ENCODE measurements at regions not wholly inside any gene's neighbourhood (a gene's known extent, or its start where the extent isn't known, plus 50 kb on each side); places are given as distances from the start of the nearest gene placed in this dataset.

DNA sequence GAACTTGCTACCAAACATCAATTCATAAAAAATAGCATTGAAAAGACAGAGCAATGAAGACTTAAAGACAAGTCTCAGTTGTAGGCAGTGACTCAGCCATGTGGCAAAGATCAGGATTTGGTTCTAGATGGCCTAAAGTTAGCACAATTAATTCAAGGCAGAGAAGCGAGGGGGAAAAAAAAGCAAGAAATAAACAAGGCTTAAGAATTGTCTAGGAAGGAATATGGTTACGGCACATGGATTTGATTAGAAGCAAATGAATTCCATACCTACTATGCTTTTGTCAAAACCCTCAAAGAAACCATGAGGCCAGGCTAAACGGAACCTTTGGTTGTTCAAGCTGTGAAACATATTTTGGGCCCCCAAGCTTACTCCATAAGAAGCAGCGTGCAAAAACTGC lies 362.2 kb upstream of the KCNH7 start:
- DNase-seq (ENCODE audit: low spot score in 2 of 2) (no peak), FAIRE-seq (no peak)

DNA sequence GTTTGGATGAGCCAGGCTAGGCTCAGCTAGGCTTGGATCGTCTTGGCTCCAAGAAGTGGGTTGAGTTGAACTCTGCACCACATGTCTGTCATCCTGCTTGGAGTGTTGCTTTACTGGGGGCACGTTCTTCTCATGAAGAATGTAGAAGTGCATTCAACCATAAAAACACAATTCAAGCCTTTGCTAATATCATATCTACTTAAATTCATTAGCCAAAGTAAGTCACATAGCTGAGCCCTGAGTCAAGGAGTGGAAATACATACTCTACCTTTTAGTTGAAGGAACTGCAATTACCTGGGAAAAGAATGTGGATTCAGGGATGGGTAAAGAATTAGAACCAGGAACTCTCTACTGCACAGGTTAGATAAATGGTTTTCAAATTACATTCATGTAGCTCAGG lies 360.4 kb upstream of the KCNH7 start:
- no peak for FAIRE-seq
- DNase-seq (ENCODE audit: low spot score in 2 of 2), result no peak

DNA sequence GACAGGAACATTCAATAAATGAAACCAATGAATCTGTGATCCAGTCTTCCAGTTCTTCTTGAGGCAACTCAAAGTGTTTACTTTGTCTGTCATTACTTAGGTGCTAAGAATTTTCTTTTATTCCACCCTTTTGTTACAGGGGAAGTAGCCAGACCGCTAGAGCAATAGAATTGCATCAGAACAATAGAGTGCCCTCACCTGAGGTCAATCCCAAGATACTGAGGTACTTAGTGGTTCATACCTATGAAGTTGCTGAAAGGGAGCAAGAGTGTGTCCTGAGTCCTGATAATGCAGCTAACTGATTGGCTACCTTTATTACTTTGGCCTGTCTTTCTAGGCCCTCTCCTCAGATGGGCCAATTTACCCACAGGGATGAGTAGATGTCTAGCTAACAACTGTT lies 359.4 kb upstream of the KCNH7 start:
- FAIRE-seq (no peak), DNase-seq (ENCODE audit: low spot score in 2 of 2) (no peak)

DNA sequence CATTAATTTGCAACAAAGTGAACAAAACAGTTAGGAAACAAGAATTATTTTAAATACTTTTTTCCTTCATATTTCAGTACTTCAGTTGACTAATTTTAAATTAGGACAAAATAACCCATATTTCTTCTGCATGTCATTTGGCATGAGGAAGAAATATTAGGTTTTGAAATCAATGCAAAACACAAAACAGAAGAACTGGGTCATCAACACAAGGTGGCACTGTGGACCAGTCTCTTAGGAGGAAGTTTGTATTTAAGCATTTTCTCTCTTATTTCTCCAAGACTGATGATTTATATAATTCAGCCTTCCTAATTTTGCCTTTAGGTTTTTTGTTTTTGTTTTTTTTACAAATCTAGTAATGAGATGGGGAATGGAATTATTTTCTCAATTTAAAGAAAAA lies 352.8 kb upstream of the KCNH7 start:
- DNase-seq (ENCODE audit: low spot score in 2 of 2) (peak; percentile 1 to 2), FAIRE-seq (peak; percentile 91)

DNA sequence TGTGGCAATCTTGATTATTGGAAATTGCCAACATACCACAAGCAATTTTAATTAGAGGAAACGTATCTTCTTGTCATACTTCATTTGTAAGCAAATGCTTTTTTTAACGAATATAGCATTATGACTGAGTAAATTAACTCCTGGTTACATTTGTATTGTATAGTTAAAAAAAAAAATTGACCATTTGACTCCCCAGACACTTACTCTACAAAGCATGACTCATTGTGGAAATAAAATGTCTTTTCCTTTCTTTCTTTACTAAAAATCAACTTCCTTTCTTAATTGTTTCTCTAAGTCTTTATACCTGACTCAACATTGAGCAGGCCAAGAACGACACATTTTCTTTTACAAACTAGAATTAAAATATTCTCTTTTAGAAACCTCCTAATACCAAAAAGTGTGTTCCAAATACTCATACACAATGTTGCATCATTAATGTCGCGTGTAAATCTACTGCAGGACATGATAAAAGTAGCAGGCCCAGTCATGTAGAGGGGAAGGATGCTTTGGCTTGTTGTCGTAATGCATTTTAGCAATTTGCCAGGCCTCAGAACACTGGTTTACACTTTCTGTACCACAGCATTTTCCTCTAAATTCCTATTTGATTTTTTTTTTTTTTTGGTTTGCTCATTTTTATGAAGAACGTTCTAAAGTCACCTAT lies 349.6 kb upstream of the KCNH7 start:
- FAIRE-seq (no peak), DNase-seq (ENCODE audit: low spot score in 2 of 2) (no peak)

DNA sequence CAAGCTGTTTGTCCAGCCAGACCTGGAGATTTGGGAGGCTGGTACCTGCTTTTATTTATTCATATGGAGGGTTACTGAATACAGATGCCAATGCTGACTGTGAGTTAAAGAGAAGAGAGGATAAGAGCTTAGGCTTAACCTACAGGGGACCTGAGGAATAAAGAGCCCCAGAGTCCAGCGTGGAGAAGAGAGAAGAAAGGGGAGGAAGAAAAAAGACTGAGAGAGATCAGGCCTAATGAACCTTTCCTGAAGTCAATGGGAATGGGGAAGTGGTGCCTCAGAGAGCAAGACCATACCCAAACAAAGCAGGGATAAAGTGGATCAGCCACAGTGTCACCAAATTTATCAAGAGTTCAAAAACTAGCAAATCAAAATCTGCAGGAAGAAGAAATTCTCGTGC lies 348.6 kb upstream of the KCNH7 start:
- DNase-seq (ENCODE audit: low spot score in 2 of 2) (no peak), FAIRE-seq (no peak)

DNA sequence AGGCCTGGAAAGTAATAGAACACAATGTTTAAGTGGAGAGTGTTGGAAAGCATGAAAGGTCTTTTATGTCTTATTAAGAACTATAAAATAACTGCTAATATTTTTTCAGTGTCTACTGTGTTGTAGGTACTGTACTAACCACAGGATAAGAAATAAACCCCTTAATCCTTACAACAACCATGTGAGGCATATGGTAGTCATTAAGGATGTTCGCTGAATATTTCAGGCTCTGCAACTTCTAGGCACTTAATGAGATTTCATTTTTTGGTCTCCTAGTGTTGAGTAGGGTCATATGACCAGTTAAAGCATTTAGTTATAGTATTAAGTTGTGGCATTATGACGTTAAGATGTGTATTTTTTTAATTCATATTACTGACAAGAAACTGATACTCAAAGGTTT lies 346.6 kb upstream of the KCNH7 start:
- DNase-seq (ENCODE audit: low spot score in 2 of 2) (no peak), FAIRE-seq (no peak)

DNA sequence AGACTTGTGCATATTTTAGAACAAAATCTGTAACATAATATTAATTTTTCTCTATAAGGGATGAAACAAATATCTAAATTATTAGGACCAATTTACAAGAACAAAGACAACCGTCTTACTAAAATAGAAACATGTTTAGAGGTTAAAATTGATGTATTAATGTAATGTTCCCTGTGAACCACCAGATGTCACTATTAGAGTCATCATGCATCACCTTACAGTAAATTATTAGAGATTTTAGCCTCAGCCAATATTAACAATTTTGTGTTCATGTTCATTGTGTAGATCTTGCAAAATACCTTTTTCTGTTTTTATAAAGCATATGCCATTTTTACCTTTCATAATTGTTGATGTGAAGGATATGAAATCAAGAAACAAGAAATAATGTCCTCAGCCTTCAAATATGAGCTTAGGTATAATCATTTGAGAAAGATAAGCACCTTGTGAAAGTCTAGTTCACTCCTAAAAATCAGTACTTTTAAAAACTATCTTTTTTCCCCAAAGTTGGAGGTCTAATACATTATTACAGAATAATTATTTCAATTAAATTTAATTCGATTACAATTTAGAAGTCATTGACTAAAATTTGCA lies 344.3 kb upstream of the KCNH7 start:
- DNase-seq (ENCODE audit: low spot score in 2 of 2) (peak in 1 of 2 donors; percentile 3), FAIRE-seq (peak; percentile 81)

DNA sequence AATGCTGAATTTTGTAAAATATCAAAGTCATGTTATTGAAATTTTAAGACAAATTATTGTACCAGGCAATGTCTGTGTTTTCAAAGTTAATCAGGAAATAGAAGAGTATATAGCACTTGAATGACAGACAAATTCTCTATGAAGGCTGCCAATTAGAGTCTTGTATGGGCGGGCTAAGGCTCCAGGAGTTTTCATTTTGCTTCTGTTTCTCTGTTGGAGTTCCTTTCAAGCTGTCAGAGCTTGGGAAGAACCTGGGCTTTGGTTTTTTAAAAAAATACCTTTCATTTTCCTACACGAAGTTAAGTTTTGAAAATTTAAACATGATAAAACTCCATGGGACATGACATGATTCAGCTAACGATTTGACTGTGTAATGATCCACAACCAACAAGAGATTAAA lies 339.0 kb upstream of the KCNH7 start:
- no peak for FAIRE-seq
- DNase-seq (ENCODE audit: low spot score in 2 of 2), result no peak

DNA sequence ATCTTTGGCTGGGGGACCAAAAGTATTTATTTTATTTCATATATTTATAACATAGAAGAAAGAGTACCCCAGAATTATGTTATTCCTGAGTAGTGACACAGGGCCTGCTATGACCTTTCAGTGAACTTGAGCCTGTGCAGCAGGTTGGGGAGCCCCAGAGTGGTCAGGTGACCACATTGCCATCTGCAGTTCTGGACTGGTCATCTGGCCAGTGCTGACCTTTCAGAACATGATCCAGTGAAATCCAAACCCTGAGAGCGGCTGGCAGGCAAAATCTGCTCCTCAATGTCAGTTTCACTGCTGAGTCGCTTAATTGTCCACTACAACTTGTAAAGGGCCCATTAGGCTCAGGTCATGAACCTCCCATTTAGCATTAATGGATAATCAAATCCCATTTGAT lies 336.7 kb upstream of the KCNH7 start:
- DNase-seq (ENCODE audit: low spot score in 2 of 2), result no peak

DNA sequence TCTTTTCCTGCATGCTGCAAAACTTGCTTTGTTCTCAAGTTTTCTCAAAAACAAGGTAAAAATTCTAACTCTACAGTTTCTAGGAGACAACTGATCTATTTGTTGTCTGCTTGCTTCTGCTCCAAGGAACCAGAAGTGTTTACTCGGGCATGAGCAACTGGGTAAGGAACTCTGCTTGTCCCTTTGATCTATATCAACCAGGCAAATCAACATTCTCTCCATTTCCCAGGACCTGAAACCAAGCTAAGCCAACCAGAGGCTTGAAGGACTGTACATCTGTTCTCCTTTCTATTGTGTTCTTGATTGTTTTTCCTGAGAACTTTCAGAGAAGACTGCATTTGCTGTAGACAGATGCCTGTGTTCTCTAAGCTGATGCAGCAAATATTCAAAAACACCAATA lies 335.0 kb upstream of the KCNH7 start:
- DNase-seq (ENCODE audit: low spot score in 2 of 2), result no peak
- no peak for FAIRE-seq

More for the DNA sequence above, 336.7 kb upstream of the KCNH7 start:
- FAIRE-seq, result no peak

DNA sequence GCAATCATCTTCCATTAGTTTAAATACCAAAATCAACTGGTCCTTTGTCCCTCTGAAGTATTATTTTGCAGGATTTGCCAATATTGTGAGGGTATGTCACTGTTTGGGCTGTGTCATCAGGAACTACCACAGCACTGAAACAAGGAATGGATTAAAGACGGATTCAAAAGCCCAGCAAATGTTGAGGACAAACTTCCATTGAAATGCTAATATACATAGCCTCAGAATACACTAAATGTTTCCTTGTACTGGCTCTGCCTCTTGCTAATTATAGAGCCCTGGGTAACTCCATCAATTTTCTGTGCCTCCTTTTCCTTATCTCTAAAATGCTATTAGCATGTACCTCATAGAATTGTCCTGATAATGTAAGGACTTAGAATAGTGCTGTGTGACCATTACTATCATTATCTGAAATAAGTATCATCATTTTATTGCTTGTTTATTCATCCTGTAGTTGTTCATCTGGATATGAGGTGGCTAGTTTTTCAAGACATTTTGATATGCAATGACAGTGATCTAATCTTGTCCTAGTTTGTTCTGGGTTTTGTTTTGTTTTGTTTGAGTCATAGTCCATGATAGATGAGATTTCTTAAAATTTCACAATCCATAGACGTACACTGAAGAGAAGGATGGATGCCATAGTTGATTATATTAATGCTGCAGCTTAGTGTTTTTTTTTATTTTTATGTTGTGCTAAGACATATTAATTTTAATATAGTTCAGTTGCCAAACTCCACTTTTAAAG lies 333.4 kb upstream of the KCNH7 start:
- FAIRE-seq (no peak), DNase-seq (ENCODE audit: low spot score in 2 of 2) (no peak)

DNA sequence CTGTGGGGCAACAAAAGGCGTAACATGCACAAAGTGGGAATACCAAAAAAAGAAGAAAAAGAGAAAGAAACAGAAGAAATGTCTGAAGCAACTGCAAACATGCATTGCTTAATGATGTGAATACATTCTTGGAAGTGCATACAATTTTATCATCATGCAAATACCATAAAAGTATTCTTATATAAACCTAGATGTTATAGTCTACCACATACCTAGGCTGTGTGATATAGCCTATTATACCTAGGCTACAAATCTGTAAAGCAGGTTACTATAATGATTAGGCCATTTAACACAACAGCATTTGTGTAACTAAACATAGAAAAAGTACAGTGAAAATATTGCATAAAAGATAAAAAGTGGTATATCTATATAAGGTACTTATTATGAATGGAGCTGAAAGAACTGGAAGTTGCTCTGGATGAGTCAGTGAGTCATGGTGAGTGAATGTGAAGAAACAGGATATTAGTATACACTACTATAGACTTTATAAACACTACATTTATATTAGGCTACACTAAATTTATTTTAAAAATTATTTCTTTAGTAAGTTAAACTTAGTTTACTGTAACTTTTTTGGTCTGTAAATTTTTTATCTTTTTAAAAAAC lies 319.4 kb upstream of the KCNH7 start:
- FAIRE-seq (peak; percentile 10), DNase-seq (ENCODE audit: low spot score in 2 of 2) (no peak)

DNA sequence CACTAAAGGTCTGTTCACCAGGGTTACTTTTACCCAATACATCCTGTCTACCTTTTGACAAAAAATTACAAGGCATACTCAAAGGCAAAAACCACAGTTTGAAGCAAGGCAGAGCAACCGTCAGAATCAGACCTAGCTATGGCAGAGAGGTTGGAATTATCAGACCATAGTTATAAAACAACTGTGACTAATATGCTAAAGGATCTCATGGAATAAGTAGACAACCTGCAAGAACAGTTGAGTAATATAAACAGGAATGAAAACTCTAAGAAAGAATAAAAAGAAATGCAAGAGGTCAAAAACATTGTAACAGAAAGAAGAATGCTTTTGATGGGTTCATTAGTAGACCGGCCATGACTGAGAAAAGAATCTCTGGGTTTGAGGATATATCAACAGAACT lies 318.8 kb upstream of the KCNH7 start:
- DNase-seq (ENCODE audit: low spot score in 2 of 2), result no peak
- FAIRE-seq, result no peak

DNA sequence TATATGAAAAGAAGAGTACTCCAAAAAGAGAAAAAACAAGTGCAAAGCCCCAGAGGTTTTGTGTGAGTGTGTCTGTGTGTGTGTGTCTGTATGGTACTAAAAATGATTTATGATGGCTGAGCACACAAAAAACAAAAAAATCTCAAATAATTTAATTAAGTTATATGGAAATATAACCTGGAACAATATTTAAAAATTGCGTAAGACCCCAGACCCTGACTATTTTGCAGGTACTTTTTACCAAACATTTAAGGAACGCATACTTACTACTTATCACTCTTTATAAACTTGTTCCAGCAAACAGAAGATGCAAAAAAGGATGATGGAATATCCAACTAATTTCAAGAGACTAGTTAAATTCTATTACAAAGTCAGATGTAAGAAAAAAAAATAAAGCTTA lies 317.4 kb upstream of the KCNH7 start:
- DNase-seq (ENCODE audit: low spot score in 2 of 2) (no peak), FAIRE-seq (no peak)

DNA sequence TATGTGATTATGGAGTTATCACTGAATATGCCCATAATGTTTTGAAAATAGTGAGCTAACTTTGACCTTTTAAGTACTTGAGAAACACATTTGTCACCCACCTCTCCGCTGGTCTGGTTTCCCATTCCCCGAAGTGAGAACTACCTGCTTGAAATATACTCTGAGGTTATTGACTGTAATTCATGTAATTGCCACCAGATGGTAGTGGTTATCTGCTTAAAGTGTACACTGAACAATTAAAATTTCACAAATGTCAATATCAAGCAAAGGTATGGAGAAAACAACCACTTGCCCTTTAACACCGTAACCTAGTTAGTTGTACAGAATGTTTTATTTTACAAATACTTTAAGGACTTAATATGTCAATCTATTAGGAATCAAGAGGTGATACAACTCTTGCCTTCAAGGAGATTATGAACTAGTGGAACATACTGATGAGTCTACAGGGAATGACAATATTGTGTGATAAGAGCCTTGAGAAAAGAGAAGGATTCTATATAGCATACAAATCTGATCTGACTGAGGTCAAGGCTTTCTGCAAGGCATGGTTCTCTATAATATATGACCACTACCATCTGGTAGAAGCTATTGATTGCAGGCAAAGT lies 316.8 kb upstream of the KCNH7 start:
- FAIRE-seq, result peak; percentile 77
- peak; percentile 2 to 27 for DNase-seq (ENCODE audit: low spot score in 2 of 2)

DNA sequence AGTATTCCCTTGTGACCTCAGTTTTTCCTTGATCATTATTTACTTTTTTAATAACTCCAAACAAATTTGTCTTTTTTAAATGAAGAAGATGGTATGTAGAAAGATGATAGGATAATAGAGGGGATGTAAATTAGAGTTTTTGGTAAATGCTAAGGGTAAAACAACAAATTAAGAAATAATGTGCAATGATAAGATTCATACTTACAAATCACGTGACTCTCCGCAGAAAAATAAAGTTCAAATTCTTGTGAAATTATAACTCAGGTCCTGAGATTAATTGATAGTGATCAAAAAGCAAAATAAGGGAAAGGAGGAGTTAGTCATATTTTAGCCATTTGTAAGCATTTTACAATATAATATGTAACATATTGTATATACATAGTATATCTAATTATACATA lies 304.1 kb upstream of the KCNH7 start:
- FAIRE-seq (no peak), DNase-seq (ENCODE audit: low spot score in 2 of 2) (no peak)

DNA sequence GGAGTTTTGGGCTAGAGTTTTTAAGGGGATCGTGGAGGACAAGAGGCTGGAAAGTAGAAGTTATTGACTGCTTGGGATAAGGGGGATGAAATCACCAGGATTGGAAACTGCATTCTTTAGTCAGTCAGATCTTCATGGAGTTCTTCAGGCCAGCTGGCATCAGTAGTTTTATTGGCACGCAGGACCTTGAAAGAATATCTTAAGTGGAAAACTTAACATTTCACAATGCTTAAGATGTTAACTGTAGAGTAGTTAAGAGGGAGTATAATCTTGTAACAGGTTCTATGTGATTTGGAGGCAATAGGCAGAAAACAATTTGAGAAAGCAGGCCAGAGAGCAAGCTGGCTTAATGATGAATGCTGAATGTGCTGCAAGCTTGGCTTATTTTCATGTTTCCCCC lies 300.4 kb upstream of the KCNH7 start:
- DNase-seq (ENCODE audit: low spot score in 2 of 2) (no peak), FAIRE-seq (no peak)

DNA sequence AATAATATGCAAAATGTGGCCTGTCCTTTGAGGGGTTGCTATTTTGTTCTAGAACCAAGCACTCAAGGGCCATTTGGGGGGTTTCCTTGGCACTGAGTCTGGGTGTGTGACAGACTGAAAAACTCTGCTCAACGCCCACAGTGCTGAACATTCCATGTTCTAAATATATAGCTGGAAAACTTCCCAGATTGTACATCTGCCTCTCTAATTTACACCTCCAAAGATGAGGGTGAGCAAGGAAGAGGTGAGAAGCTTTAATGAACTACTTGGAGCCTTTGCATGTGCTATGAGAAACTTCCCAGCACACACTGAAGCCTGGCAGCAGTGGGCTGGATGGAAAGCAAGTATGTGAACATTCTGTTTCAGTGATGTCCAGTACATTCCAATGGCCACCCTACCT lies 296.7 kb upstream of the KCNH7 start:
- FAIRE-seq, result no peak
- no peak for DNase-seq (ENCODE audit: low spot score in 2 of 2)

DNA sequence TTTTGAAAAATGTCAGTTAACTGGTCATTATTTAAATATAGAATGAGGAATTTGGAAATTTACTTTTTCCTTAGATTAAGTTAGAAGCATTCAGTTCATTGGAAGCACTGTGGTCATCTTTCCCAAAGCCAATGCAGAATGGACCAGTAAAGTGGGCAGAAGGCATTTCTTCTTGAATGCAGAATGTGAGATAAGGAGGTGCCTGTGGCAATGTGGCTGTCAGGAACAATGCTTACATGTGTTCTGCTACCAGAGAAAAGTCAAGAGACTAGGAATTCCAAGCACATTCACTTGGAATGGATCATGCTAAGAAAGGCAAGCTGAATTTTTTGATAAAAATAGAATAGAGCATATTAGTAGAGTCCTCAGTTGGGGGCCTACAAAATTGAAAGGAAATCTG lies 295.0 kb upstream of the KCNH7 start:
- no peak for FAIRE-seq
- DNase-seq (ENCODE audit: low spot score in 2 of 2), result no peak

DNA sequence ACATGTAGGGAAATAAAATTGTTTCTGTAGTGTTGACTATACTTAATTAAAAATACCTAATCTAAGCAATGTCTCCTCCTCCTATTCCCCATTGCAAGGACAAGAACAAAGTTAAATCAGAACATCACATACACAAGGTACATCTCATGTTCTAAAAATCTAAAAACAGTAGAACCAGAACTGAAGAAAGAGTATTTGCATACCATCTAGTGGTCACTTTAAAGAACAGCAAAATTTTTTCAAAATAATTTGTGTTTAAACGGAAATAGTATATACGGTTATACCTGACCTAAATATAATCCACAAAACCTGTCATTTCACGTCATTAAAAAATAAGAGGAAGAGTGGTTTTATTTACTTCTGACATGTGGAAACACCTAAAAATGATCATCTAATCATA lies 294.3 kb upstream of the KCNH7 start:
- FAIRE-seq (peak; percentile 47), DNase-seq (ENCODE audit: low spot score in 2 of 2) (peak in 1 of 2 donors; percentile 2)
